Stimulated activated CD8-positive, alpha-beta memory T cell treated with anti-CD3 and anti-CD28 coated beads, Interleukin-2, amount 100 ng/mL, for 48 hours (primary cell): ENCODE measurements at regions not wholly inside any gene's neighbourhood (a gene's known extent, or its start where the extent isn't known, plus 50 kb on each side); places are given as distances from the start of the nearest gene placed in this dataset.
"Not testable (repeated sequence)": the region's sequence is repeated elsewhere in the genome, so short reads cannot be mapped to it uniquely, and the experiment has no call there.

Source experiments
- DNase-seq, 2 donors: peaks; one replicate each; pipeline ENCODE4 v3.0.0-alpha.2; 2020; ENCODE audit warnings: low read depth in 2 of 2

- DNase-seq: no peak
These were observed 54.9 kb upstream of the ZNF678 start for GRCh38 chr1:227508431-227508830.

GRCh38 chr1:227506490-227507393 lies 56.6 kb upstream of the ZNF678 start:
- not testable (repeated sequence) for DNase-seq

GRCh38 chr1:227496045-227496444 lies 67.3 kb upstream of the ZNF678 start:
- not testable (repeated sequence) for DNase-seq

- not testable (repeated sequence) for DNase-seq
These were observed 69.3 kb upstream of the ZNF678 start for GRCh38 chr1:227493863-227494551.

- no peak for DNase-seq
These were observed 72.9 kb upstream of the ZNF678 start for GRCh38 chr1:227490478-227490877.

GRCh38 chr1:227490001-227490400 lies 73.4 kb upstream of the ZNF678 start:
- no peak for DNase-seq

- no peak for DNase-seq
These were observed 73.8 kb upstream of the ZNF678 start for GRCh38 chr1:227489572-227489971.

- DNase-seq: no peak
These were observed 75.8 kb upstream of the ZNF678 start for GRCh38 chr1:227487606-227488005.

- no peak for DNase-seq
These were observed 76.8 kb upstream of the ZNF678 start for GRCh38 chr1:227486559-227486958.

- no peak for DNase-seq
These were observed 81.4 kb upstream of the ZNF678 start for GRCh38 chr1:227482023-227482299.

- not testable (repeated sequence) for DNase-seq
These were observed 89.3 kb upstream of the ZNF678 start for GRCh38 chr1:227474072-227474471.

- DNase-seq: no peak
These were observed 90.6 kb upstream of the ZNF678 start for GRCh38 chr1:227472772-227473171.

- no peak for DNase-seq
These were observed 92.7 kb upstream of the ZNF678 start for GRCh38 chr1:227470688-227471087.

GRCh38 chr1:227469708-227470107 lies 93.6 kb upstream of the ZNF678 start:
- DNase-seq: no peak

GRCh38 chr1:227466039-227466645 lies 97.2 kb upstream of the ZNF678 start:
- DNase-seq: no peak

GRCh38 chr1:227465256-227465655 lies 98.1 kb upstream of the ZNF678 start:
- DNase-seq: no peak

GRCh38 chr1:227459977-227460376 lies 103.4 kb upstream of the ZNF678 start:
- no peak for DNase-seq

GRCh38 chr1:227459326-227459841 lies 104.0 kb upstream of the ZNF678 start:
- DNase-seq: no peak

- DNase-seq: no peak
These were observed 108.7 kb upstream of the ZNF678 start for GRCh38 chr1:227454686-227455085.

GRCh38 chr1:227453631-227454355 lies 109.6 kb upstream of the ZNF678 start:
- no peak for DNase-seq

GRCh38 chr1:227451954-227452353 lies 111.4 kb upstream of the ZNF678 start:
- no peak for DNase-seq

GRCh38 chr1:227451057-227451456 lies 112.3 kb upstream of the ZNF678 start:
- no peak for DNase-seq
